ENCODE measurements at regions not wholly inside any gene's neighbourhood (a gene's known extent, or its start where the extent isn't known, plus 50 kb on each side); places are given as distances from the start of the nearest gene placed in this dataset.

DNA sequence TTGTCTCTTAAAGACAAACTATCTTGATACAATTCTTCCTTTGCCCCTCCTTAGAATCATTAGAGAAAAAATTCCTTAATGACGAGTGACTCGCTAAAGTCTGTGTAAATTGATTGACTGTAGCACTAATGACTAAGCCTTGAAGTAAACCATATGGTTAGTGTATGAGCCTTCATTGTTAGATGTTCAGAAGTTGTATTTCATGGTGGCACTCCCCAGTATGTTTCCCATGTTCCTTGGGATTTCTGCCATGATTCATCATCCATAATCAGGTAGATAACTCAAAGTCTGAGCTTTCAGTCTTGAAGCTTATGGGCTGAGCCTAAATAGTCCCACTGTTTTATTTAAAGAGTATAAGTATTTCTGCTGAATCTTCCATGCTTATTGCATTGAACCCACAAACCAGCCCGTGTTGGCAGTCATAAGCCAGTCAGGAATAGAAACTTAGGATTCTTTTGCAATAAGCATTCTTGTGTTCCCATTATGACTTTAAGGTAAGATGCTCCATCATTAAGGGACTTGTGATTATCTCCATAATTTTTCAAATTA, 371.2 kb upstream of the RARB start:
- TF ChIP-seq, protein P1, sequence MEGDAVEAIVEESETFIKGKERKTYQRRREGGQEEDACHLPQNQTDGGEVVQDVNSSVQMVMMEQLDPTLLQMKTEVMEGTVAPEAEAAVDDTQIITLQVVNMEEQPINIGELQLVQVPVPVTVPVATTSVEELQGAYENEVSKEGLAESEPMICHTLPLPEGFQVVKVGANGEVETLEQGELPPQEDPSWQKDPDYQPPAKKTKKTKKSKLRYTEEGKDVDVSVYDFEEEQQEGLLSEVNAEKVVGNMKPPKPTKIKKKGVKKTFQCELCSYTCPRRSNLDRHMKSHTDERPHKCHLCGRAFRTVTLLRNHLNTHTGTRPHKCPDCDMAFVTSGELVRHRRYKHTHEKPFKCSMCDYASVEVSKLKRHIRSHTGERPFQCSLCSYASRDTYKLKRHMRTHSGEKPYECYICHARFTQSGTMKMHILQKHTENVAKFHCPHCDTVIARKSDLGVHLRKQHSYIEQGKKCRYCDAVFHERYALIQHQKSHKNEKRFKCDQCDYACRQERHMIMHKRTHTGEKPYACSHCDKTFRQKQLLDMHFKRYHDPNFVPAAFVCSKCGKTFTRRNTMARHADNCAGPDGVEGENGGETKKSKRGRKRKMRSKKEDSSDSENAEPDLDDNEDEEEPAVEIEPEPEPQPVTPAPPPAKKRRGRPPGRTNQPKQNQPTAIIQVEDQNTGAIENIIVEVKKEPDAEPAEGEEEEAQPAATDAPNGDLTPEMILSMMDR (conservative IDR thresholded peaks at IDR 0.05; ENCODE audit: low read depth, low read length) = no peak
- no peak for DNase-seq (ENCODE audit: low read depth)
- no peak overlapping the region for H3K4me3 ChIP-seq (ENCODE audit: low read depth, low read length)

DNA sequence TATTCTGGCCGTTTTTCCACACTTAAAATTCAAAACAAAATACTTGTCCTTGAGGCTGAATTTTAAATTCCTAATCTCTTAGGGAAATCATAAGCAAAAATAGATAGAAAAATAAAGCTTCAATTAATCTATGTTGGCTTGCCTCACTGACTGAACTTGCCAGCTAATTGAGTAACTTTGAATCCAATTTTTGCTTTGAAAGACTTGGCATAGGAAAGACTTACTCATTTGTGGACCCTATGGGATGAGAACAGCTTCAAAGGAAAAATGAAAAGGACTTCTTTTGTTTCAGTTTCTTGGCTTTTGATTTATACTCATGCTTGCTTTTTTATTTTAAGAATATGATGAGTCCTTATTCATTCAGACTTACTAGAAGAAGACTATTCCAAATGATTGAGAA, 370.7 kb upstream of the RARB start:
- TF ChIP-seq, protein P1 (conservative IDR thresholded peaks at IDR 0.05; ENCODE audit: low read depth, low read length) = no peak
- H3K4me3 ChIP-seq (ENCODE audit: low read depth, low read length) = no peak overlapping the region
- DNase-seq (ENCODE audit: low read depth) = no peak

DNA sequence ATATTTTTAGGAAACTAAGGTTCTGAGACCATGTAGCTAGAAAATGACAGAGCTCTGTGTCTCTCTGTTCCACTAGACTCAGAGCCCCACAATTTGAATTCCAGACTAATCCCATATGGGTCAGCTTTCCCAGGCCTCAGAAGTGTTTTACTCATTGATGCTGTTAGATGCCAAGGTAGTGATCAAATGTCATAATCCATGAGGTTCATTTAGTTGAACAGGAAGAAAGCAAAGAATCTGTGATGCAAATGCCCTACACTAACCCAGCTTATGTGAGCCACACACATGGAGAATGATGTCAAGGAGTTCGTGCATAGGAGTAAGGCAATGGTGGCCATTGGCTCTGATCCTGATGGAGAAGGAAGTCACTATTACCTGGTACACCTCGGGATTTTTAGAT, 363.4 kb upstream of the RARB start:
- no peak for DNase-seq (ENCODE audit: low read depth)
- H3K4me3 ChIP-seq (ENCODE audit: low read depth, low read length) = no peak overlapping the region
- TF ChIP-seq, protein P1 (conservative IDR thresholded peaks at IDR 0.05; ENCODE audit: low read depth, low read length) = no peak

DNA sequence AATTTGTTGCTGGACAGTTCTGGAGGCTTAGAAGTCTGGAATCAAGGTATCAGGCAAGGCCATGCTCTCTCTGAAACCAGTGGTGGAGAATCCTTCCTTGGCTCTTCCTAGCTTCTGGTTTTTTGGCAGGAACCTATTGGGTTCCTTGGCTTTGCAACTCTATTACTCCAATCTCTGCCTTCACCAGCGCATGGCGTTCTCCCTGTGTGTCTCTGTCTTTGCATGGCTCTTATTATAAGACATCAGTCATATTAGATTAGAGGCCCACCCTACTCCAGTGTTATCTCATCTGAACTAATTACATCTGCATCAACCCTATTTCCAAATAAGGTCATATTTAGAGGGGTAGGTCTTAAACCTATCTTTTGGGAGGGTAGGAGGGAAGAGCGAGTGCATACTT, 358.1 kb upstream of the RARB start:
- H3K4me3 ChIP-seq (ENCODE audit: low read depth, low read length) = no peak overlapping the region
- no peak for DNase-seq (ENCODE audit: low read depth)
- TF ChIP-seq, protein P1 (conservative IDR thresholded peaks at IDR 0.05; ENCODE audit: low read depth, low read length) = no peak

DNA sequence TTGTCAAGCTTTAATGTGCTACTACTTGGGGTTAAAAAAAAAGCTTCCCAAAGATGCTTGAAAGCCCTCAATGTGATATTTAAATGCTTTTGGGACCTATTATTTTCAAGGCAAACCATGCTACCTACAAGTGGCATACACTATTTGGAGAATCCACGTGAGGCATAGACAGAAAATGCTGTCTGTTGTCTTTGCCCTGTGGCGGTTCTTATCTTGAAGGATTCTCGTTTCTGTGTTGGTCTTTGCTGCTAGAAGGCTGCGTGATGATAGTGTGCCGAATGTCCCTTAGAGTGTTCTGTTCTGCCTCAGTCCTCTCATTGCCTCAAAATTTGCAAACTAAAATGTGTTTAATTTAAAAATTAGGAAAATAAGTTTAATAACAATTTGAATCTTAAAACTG, 356.2 kb upstream of the RARB start:
- H3K4me3 ChIP-seq (ENCODE audit: low read depth, low read length) = no peak overlapping the region
- no peak for DNase-seq (ENCODE audit: low read depth)
- TF ChIP-seq, protein P1 (conservative IDR thresholded peaks at IDR 0.05; ENCODE audit: low read depth, low read length) = no peak

DNA sequence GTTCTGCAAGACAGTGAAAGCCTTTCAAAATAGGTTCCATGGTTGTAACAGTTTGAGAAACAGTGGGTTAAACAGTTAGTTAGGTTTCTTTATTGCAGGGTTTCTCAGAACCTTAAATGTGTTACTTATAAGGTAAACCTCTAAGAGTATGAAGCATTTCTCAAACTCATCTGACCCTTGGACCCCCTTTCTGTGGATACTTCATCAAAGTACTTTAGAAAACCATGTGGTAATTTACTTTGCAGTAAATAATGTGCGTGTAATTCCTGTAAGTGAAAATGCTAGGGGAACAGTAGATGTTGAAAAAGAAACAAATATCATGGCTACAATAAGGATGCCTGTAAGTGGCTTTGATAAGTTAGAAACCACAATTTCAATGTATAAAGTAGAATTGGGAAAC, 354.6 kb upstream of the RARB start:
- no peak for DNase-seq (ENCODE audit: low read depth)
- TF ChIP-seq, protein P1 (conservative IDR thresholded peaks at IDR 0.05; ENCODE audit: low read depth, low read length) = no peak

DNA sequence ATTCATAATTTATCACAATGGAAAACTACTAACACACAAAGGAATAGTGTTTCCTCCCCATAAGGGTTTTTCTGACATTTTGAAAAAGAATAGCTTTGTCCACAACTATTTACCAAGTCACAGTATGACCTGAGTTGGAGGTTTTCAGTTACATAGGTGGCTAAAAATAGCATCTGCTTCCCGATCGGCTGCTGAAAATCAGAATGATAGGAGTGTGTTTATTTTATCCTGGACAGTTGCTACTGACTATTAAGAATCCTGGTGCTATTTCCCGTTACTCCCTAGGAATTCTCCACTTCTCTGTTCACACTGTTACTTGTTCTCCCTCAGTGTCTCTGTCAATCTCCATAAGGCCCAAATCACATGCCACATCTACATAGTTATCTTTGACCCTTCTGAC, 353.9 kb upstream of the RARB start:
- no peak for DNase-seq (ENCODE audit: low read depth)
- H3K4me3 ChIP-seq (ENCODE audit: low read depth, low read length) = no peak overlapping the region
- TF ChIP-seq, protein P1 (conservative IDR thresholded peaks at IDR 0.05; ENCODE audit: low read depth, low read length) = no peak

More for the DNA sequence above, 354.6 kb upstream of the RARB start:
- no peak overlapping the region for H3K4me3 ChIP-seq (ENCODE audit: low read depth, low read length)

All from epithelial cell of proximal tubule (primary cell).